ENCODE measurements at regions not wholly inside any gene's neighbourhood (a gene's known extent, or its start where the extent isn't known, plus 50 kb on each side); places are given as distances from the start of the nearest gene placed in this dataset.

- no peaks in the 10 kb centered on the region for H3K4me1 ChIP-seq (ENCODE audit: insufficient read depth, low read length, poor library complexity, severe bottlenecking)
- H3K36me3 ChIP-seq (ENCODE audit: insufficient read depth, low read length, poor library complexity, severe bottlenecking) = no peaks in the 10 kb centered on the region
- DNase-seq (ENCODE audit: low spot score) = no peak
- H3K27ac ChIP-seq (ENCODE audit: low read depth, low read length, poor library complexity, severe bottlenecking) = no peak overlapping the region
- TF ChIP-seq CTCF (conservative IDR thresholded peaks at IDR 0.05; ENCODE audit: low read depth, low read length) = no peak
- no peak for TF ChIP-seq EZH2 (IDR thresholded peaks at IDR 0.05; ENCODE audit: borderline replicate concordance, low read depth, low read length, poor library complexity, severe bottlenecking)
- POLR2A ChIA-PET (ENCODE audit: low non-redundant PET) = no interaction called here
- H3K4me3 ChIP-seq (ENCODE audit: low read depth, low read length, poor library complexity, severe bottlenecking) = no peak overlapping the region
- H3K27me3 ChIP-seq (replicated peaks; ENCODE audit: insufficient read depth, low read depth, low read length, poor library complexity) = no peaks in the 10 kb centered on the region
- no TSS peak for BruUV-seq (replicated peaks)
- H3K9me3 ChIP-seq (ENCODE audit: low read depth, low read length, poor library complexity, severe bottlenecking) = no peaks in the 10 kb centered on the region
- CTCF ChIA-PET = no interaction called here
- intact Hi-C loops (cut with micrococcal nuclease; ENCODE audit: unreplicated experiment) = no loop called here
These were observed 127.9 kb upstream of the PFN2 start for GRCh38 chr3:150098621-150099020.

GRCh38 chr3:150097588-150097890 is 126.8 kb upstream of the PFN2 start:
- TF ChIP-seq CTCF (conservative IDR thresholded peaks at IDR 0.05; ENCODE audit: low read depth, low read length) (no peak), EZH2 (IDR thresholded peaks at IDR 0.05; ENCODE audit: borderline replicate concordance, low read depth, low read length, poor library complexity, severe bottlenecking) (no peak)
- Histone ChIP-seq H3K4me1 (ENCODE audit: insufficient read depth, low read length, poor library complexity, severe bottlenecking) (no peaks in the 10 kb centered on the region), H3K36me3 (ENCODE audit: insufficient read depth, low read length, poor library complexity, severe bottlenecking) (no peaks in the 10 kb centered on the region), H3K4me3 (ENCODE audit: low read depth, low read length, poor library complexity, severe bottlenecking) (no peak overlapping the region), H3K27me3 (replicated peaks; ENCODE audit: insufficient read depth, low read depth, low read length, poor library complexity) (no peaks in the 10 kb centered on the region), H3K9me3 (ENCODE audit: low read depth, low read length, poor library complexity, severe bottlenecking) (no peaks in the 10 kb centered on the region), H3K27ac (ENCODE audit: low read depth, low read length, poor library complexity, severe bottlenecking) (no peak overlapping the region)
- no TSS peak for BruUV-seq (replicated peaks)
- intact Hi-C loops (cut with micrococcal nuclease; ENCODE audit: unreplicated experiment) = no loop called here
- DNase-seq (ENCODE audit: low spot score) = no peak
- POLR2A ChIA-PET (ENCODE audit: low non-redundant PET) = no interaction called here
- CTCF ChIA-PET = no interaction called here

- DNase-seq (ENCODE audit: low spot score) = no peak
- H3K36me3 ChIP-seq (ENCODE audit: insufficient read depth, low read length, poor library complexity, severe bottlenecking) = no peaks in the 10 kb centered on the region
- H3K9me3 ChIP-seq (ENCODE audit: low read depth, low read length, poor library complexity, severe bottlenecking) = no peaks in the 10 kb centered on the region
- TF ChIP-seq CTCF (conservative IDR thresholded peaks at IDR 0.05; ENCODE audit: low read depth, low read length) = no peak
- no peak for TF ChIP-seq EZH2 (IDR thresholded peaks at IDR 0.05; ENCODE audit: borderline replicate concordance, low read depth, low read length, poor library complexity, severe bottlenecking)
- no peaks in the 10 kb centered on the region for H3K27me3 ChIP-seq (replicated peaks; ENCODE audit: insufficient read depth, low read depth, low read length, poor library complexity)
- H3K27ac ChIP-seq (ENCODE audit: low read depth, low read length, poor library complexity, severe bottlenecking) = no peak overlapping the region
- ChIA-PET POLR2A (ENCODE audit: low non-redundant PET) (interaction anchor here (0.7 kb wide), 1 partner anchor 605 kb away, joined by 5 read pairs; no protein-coding TSS in a partner anchor), CTCF (no interaction called here)
- BruUV-seq (replicated peaks) = no TSS peak
- no peaks in the 10 kb centered on the region for H3K4me1 ChIP-seq (ENCODE audit: insufficient read depth, low read length, poor library complexity, severe bottlenecking)
- H3K4me3 ChIP-seq (ENCODE audit: low read depth, low read length, poor library complexity, severe bottlenecking) = no peak overlapping the region
- intact Hi-C loops (cut with micrococcal nuclease; ENCODE audit: unreplicated experiment) = no loop called here
These were observed 126.2 kb upstream of the PFN2 start for GRCh38 chr3:150096700-150097587.
